Tibial nerve (tissue), 4 donors: ENCODE measurements at regions not wholly inside any gene's neighbourhood (a gene's known extent, or its start where the extent isn't known, plus 50 kb on each side); places are given as distances from the start of the nearest gene placed in this dataset.
"Not testable (repeated sequence)": the region's sequence is repeated elsewhere in the genome, so short reads cannot be mapped to it uniquely, and the experiment has no call there.

Experiments used
- DNase-seq, 2 donors: peaks; one replicate each; pipeline ENCODE4 v3.0.0-alpha.2; 2019; ENCODE audit warnings: low spot score in 2 of 2
- H3K27ac ChIP-seq, 4 donors: fragments of 200-600 bp; sonication (generic) in 3 of 4; one replicate each; pipeline ENCODE4 v1.5.1; 2017 to 2019; ENCODE audit warnings: mild to moderate bottlenecking in 1 of 4
- H3K27me3 ChIP-seq, 2 donors: fragments of 200-600 bp; sonication (generic) in 1 of 2; one replicate each; pipeline versions ENCODE4 v1.5.1 to v1.6.0; 2017 to 2019
- H3K36me3 ChIP-seq, 3 donors: fragments of 200-600 bp; sonication (generic); one replicate each; pipeline ENCODE4 v1.5.1; 2018 to 2019
- H3K4me1 ChIP-seq, 4 donors: fragments of 200-600 bp; sonication (generic) in 3 of 4; one replicate each; pipeline ENCODE4 v1.5.1; 2017 to 2019
- H3K4me3 ChIP-seq, 4 donors: fragments of 200-600 bp; sonication (generic) in 3 of 4; one replicate each; pipeline ENCODE4 v1.5.1; 2017 to 2019; ENCODE audit warnings: mild to moderate bottlenecking in 1 of 4, moderate library complexity in 1 of 4
- H3K9me3 ChIP-seq, 4 donors: fragments of 200-600 bp; sonication (generic) in 3 of 4; one replicate each; pipeline ENCODE4 v1.5.1; 2017 to 2019
- EP300 ChIP-seq, 2 donors: sonication (generic); formaldehyde crosslinking; IDR thresholded peaks; one replicate each; pipeline ENCODE4 v1.6.1; 2017; ENCODE audit warnings: antibody characterized with exemption in 2 of 2, mild to moderate bottlenecking in 1 of 2
- POLR2A ChIP-seq, 2 donors: fragments of 450-650 bp; IDR thresholded peaks; one replicate each; pipeline ENCODE4 v1.6.1; 2017; ENCODE audit warnings: antibody characterized with exemption in 2 of 2, mild to moderate bottlenecking in 2 of 2, moderate library complexity in 2 of 2
- WGBS, 2 donors: methylation state at CpG; one replicate each; pipeline ENCODE4 v1.1.5; 2018; 5-methylcytosine and 5-hydroxymethylcytosine counted together
- TF ChIP-seq, protein P1 (sequence below), 5 experiments: fragments of 200-600 bp in 3 of 5; fragments of 450-650 bp in 2 of 5; sonication (generic) in 3 of 5; IDR thresholded peaks; one replicate each; pipeline ENCODE4 v1.5.1; 2016 to 2019; ENCODE audit warnings: antibody characterized with exemption in 5 of 5, mild to moderate bottlenecking in 3 of 5, moderate library complexity in 2 of 5

DNA sequence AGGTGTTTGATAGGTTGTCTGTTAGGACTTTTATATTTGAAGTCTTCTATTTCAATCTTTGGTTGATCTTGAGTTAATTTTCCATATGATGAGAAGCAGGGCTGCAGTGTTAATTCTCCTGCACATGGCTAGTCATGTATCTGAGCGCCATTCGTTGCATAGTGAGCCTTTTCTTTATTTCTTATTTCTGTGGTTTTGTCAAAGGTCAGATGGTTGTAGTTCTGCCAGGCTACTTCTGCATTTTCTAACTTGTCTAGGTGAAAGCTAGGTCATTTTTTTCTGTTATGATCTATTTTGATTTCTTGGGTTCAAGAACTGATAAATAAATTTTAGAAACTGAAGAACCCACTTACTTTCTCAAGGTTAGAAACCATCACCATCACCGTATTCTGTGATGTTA is 56.7 kb downstream of the CCDC74A start:
- TF ChIP-seq POLR2A (IDR thresholded peaks at IDR 0.05): no peak
- TF ChIP-seq EP300 (IDR thresholded peaks at IDR 0.05): no peak
- TF ChIP-seq, protein P1, sequence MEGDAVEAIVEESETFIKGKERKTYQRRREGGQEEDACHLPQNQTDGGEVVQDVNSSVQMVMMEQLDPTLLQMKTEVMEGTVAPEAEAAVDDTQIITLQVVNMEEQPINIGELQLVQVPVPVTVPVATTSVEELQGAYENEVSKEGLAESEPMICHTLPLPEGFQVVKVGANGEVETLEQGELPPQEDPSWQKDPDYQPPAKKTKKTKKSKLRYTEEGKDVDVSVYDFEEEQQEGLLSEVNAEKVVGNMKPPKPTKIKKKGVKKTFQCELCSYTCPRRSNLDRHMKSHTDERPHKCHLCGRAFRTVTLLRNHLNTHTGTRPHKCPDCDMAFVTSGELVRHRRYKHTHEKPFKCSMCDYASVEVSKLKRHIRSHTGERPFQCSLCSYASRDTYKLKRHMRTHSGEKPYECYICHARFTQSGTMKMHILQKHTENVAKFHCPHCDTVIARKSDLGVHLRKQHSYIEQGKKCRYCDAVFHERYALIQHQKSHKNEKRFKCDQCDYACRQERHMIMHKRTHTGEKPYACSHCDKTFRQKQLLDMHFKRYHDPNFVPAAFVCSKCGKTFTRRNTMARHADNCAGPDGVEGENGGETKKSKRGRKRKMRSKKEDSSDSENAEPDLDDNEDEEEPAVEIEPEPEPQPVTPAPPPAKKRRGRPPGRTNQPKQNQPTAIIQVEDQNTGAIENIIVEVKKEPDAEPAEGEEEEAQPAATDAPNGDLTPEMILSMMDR (IDR thresholded peaks at IDR 0.05): no peak
- WGBS, 2 donors: 74 to 81% methylated on average over 3 of the region's 3 CpGs

DNA sequence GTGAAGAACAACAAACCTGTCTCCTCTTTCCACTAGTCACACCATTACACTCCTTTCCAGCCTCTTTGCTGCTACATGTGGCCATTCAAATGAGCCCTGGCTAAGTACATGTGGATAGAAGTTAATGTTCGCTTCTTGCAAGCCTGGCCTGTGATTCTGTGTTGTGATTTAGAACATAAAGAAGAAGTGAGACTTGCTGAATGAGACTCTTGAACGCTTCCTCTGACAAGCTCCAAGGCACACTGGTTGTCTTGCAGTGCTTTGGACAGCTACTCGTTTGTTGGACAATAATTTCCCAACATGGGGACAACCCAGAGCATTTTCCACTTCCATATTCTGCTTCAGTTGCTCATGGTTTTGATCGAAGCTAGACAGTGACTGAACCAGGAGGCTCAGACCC is 57.3 kb downstream of the CCDC74A start:
- DNase-seq: no peak
- WGBS, 2 donors: 70 to 84% methylated on average over 4 of the region's 4 CpGs
- Histone ChIP-seq H3K36me3 (no peaks in the 10 kb centered on the region), H3K4me3 (no peak overlapping the region), H3K27me3 (peaks cover 0 to 4% of the 10 kb centered on the region in 2 donors), H3K27ac (no peak overlapping the region), H3K4me1 (no peaks in the 10 kb centered on the region), H3K9me3 (no peaks in the 10 kb centered on the region)
- TF ChIP-seq POLR2A (IDR thresholded peaks at IDR 0.05): no peak
- TF ChIP-seq, protein P1 (IDR thresholded peaks at IDR 0.05): no peak
- TF ChIP-seq EP300 (IDR thresholded peaks at IDR 0.05): no peak

More for the DNA sequence above, 56.7 kb downstream of the CCDC74A start:
- no peak for DNase-seq
- Histone ChIP-seq H3K4me1 (no peaks in the 10 kb centered on the region), H3K9me3 (no peaks in the 10 kb centered on the region), H3K4me3 (no peak overlapping the region), H3K27ac (no peak overlapping the region), H3K27me3 (peaks cover 0 to 4% of the 10 kb centered on the region in 2 donors), H3K36me3 (no peaks in the 10 kb centered on the region)

DNA sequence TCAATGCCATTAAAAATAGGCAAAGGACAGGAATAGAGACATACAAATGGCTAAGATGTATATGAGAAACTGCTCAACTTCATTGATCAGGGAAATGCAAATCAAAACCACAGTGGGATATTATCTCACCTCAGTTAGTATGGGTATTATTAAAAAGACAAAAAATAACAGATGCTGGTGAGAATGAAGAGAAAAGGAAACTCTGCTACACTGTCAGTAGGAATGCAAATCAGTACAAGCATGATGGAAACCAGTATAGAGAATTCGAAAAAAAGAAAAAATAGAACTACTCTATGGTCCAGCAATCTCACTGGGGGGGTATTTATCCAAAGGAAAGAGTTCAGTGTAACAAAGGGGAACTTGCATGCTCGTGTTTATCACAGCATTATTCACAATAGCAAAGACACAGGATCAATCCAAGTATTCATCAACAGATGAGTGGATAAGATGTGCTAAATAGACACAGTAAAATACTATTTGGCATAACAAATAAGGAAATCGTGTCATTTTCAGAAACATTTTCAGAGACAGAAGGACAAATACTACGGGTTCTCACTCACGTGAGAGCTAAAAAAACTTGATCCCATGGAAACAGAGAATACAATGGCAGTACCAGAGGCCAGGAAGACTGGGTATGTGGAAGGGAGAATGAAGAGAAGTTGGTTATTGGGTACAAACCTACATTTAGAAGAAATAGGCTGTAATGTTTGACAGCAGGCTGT is 60.6 kb downstream of the CCDC74A start:
- TF ChIP-seq POLR2A (IDR thresholded peaks at IDR 0.05): no peak
- TF ChIP-seq, protein P1 (IDR thresholded peaks at IDR 0.05): no peak
- no peak for TF ChIP-seq EP300 (IDR thresholded peaks at IDR 0.05)
- no peaks in the 10 kb centered on the region for H3K36me3 ChIP-seq
- no peak overlapping the region for H3K4me3 ChIP-seq

DNA sequence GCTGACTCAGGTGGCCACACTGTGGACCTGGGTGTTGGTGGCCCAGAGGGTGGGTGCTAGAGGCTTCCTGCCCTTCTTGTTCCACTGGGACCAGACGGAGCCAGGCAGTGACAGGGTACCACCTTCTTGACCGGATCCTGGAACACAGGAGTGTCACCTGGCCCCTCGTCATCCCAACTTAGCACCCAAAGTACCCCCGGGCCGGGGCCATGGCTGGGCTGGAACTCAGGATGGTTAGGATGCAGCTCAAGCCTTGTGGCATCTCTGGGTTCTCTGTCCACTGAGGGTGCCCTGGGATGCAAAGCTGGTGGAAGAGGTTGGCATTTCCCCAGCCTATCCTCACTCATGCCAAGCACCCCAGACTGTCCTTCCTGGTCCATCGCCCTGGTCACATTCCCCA is 61.4 kb downstream of the CCDC74A start:
- not testable (repeated sequence) for H3K4me3 ChIP-seq, H3K9me3 ChIP-seq, H3K27ac ChIP-seq, H3K27me3 ChIP-seq, H3K36me3 ChIP-seq, DNase-seq, H3K4me1 ChIP-seq
- WGBS, 2 donors: 90 to 93% methylated on average over 3 to 6 of the region's 6 CpGs

More for the DNA sequence above, 60.6 kb downstream of the CCDC74A start:
- Histone ChIP-seq H3K27ac (no peak overlapping the region), H3K9me3 (no peaks in the 10 kb centered on the region), H3K4me1 (no peaks in the 10 kb centered on the region), H3K27me3 (peaks cover 0 to 4% of the 10 kb centered on the region in 2 donors)
- no peak for DNase-seq
- 62 to 66% methylated on average over 5 of the region's 5 CpGs for WGBS, 2 donors

DNA sequence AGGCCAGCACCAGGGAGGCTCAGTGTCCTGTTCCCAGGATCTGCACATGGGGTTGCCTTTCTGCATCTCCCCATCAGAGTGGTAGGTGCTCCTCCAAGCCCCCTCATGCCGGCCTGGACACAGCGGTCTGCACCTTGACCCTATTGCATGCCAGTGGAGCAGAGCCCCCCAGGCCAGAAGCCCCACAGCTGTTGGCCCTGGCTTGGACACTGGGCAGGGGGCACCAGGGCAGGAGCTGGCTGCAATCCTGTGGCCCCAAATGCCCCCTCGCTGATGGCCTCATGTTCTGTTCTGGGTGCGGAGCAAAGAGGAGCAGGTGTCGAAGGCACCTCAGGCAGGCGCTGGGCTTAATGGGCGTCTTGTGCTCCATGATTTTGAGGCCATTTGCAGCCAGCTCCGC is 62.7 kb downstream of the CCDC74A start:
- 91 to 99% methylated on average over 8 of the region's 8 CpGs for WGBS, 2 donors
- Histone ChIP-seq H3K4me3 (no peak overlapping the region), H3K9me3 (no peaks in the 10 kb centered on the region), H3K4me1 (no peaks in the 10 kb centered on the region), H3K36me3 (no peaks in the 10 kb centered on the region), H3K27ac (no peak overlapping the region), H3K27me3 (no peaks in the 10 kb centered on the region)
- TF ChIP-seq EP300 (IDR thresholded peaks at IDR 0.05): no peak
- TF ChIP-seq, protein P1 (IDR thresholded peaks at IDR 0.05): no peak
- TF ChIP-seq POLR2A (IDR thresholded peaks at IDR 0.05): no peak
- DNase-seq: no peak
